8988T (cell line): ENCODE measurements at regions not wholly inside any gene's neighbourhood (a gene's known extent, or its start where the extent isn't known, plus 50 kb on each side); places are given as distances from the start of the nearest gene placed in this dataset.

Experiments
- DNase-seq: peaks from one replicate; pipeline ENCODE4 v3.0.0; 2011

GRCh38 chr13:107851670-107852069, 363.7 kb downstream of the LIG4 start:
- DNase-seq = no peak

- no peak for DNase-seq
Observed at GRCh38 chr13:107847406-107847805, 367.9 kb downstream of the LIG4 start.

GRCh38 chr13:107846642-107847041, 368.7 kb downstream of the LIG4 start:
- no peak for DNase-seq

- no peak for DNase-seq
Observed at GRCh38 chr13:107845911-107846310, 369.4 kb downstream of the LIG4 start.

GRCh38 chr13:107843681-107844080, 371.7 kb downstream of the LIG4 start:
- no peak for DNase-seq

- DNase-seq = no peak
Observed at GRCh38 chr13:107843281-107843680, 372.1 kb downstream of the LIG4 start.

GRCh38 chr13:107842562-107843180, 372.7 kb downstream of the LIG4 start:
- DNase-seq = no peak

- DNase-seq = no peak
Observed at GRCh38 chr13:107838588-107839161, 376.7 kb downstream of the LIG4 start.

- no peak for DNase-seq
Observed at GRCh38 chr13:107836685-107837084, 378.7 kb downstream of the LIG4 start.

GRCh38 chr13:107835339-107836018, 379.9 kb downstream of the LIG4 start:
- DNase-seq = no peak

- DNase-seq = no peak
Observed at GRCh38 chr13:107834717-107835116, 380.6 kb downstream of the LIG4 start.

GRCh38 chr13:107834281-107834680, 381.1 kb downstream of the LIG4 start:
- DNase-seq = no peak

- no peak for DNase-seq
Observed at GRCh38 chr13:107832500-107833100, 382.7 kb downstream of the LIG4 start.

- DNase-seq = no peak
Observed at GRCh38 chr13:107830804-107831203, 384.5 kb downstream of the LIG4 start.

- no peak for DNase-seq
Observed at GRCh38 chr13:107827840-107828549, 387.3 kb downstream of the LIG4 start.

- no peak for DNase-seq
Observed at GRCh38 chr13:107824635-107825034, 390.7 kb downstream of the LIG4 start.

- DNase-seq = no peak
Observed at GRCh38 chr13:107822006-107822405, 393.3 kb downstream of the LIG4 start.

GRCh38 chr13:107821492-107821891, 393.8 kb downstream of the LIG4 start:
- DNase-seq = no peak

- DNase-seq = no peak
Observed at GRCh38 chr13:107819071-107819470, 396.3 kb downstream of the LIG4 start.

GRCh38 chr13:107817647-107818287, 397.6 kb downstream of the LIG4 start:
- no peak for DNase-seq

- DNase-seq = no peak
Observed at GRCh38 chr13:107812014-107812412, 403.3 kb downstream of the LIG4 start.

GRCh38 chr13:107811233-107812013, 403.9 kb downstream of the LIG4 start:
- DNase-seq = no peak
